H54 (cell line): ENCODE measurements at regions not wholly inside any gene's neighbourhood (a gene's known extent, or its start where the extent isn't known, plus 50 kb on each side); places are given as distances from the start of the nearest gene placed in this dataset.

Experiments used
- DNase-seq: peaks from one replicate; pipeline ENCODE4 v3.0.0; 2011; ENCODE audit warnings: low spot score, mixed read lengths; ENCODE audit not compliant: insufficient read length
- FAIRE-seq: peaks from 3 replicates; lab custom pipeline; 2011; peaks lifted over from hg19 to GRCh38; lab: Jason Lieb, UNC
- POLR2A ChIP-seq: IDR thresholded peaks from 2 replicates; pipeline ENCODE4 v1.6.1; 2011; ENCODE audit warnings: low read depth, mild to moderate bottlenecking, low read length

GRCh38 chr13:34322743-34323074 is 504.8 kb downstream of the RFC3 start:
- TF ChIP-seq POLR2A, result no peak
- FAIRE-seq (no peak), DNase-seq (no peak)

DNA sequence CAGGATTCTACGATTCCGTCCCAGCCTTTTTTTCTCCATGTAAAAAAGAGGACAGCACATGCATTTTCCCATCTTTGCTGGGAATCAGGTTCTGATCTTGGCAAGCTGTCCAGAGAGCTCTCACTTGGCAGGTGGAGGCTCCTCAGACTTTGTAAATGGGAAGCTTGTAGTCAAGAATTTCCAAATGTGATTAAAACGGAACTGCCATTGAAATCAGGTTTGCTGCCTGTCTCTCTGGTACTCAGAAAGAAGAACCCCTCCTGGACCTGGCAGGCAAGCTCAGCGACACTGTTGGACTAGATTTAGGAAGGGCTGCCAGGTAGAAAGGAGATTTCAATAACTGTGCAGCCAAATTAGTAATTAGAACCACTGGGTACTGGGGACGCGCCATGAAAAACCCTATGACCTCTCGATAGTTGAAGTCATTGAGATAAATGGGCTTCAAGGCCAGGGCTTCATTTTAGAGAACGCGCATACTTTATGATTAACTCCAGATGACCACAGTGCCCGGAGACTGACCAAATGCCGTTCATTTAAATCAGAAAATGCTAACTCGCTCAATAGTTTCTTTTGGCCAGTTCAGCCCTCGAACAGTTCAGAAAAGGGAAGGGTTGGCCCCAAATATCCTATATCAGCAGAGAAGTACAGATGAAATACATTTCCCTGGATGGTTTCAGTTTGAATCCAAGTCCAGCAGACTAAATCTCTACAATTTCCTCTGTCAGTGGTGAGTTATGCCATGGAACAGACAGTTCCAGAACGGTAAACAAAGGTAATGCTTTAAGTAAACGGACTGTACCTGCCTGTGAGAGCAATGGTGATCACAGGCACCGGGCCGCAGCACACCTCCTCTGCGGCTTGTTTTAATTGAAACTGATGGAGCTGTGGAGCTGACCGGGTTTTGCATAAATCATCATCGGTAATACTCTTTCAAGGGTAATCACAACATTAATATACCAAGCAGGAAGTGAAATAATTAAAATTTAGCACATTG is 517.4 kb downstream of the RFC3 start:
- DNase-seq (no peak), FAIRE-seq (no peak)
- no peak for TF ChIP-seq POLR2A

GRCh38 chr13:34338102-34338501 is 520.2 kb downstream of the RFC3 start:
- TF ChIP-seq POLR2A, result no peak
- FAIRE-seq (no peak), DNase-seq (no peak)

DNA sequence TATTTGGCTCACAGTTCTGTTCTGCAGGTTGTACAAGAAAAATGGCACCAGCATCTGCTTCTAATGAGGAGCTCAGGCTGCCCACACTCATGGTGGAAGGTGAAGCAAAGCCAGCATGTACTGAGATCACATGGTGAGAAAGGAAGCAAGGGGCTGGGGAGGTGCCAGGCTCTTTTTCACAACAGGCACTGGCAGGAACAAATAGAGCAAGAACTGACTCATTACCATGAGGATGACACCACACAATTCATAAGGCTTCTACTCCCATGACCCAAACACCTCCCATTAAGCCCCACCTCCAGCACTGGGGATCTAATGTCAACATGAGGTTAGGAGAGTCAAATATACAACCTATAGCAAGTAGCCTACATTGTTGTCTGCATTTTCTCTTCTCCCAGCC is 522.6 kb downstream of the RFC3 start:
- FAIRE-seq (no peak), DNase-seq (no peak)
- no peak for TF ChIP-seq POLR2A

DNA sequence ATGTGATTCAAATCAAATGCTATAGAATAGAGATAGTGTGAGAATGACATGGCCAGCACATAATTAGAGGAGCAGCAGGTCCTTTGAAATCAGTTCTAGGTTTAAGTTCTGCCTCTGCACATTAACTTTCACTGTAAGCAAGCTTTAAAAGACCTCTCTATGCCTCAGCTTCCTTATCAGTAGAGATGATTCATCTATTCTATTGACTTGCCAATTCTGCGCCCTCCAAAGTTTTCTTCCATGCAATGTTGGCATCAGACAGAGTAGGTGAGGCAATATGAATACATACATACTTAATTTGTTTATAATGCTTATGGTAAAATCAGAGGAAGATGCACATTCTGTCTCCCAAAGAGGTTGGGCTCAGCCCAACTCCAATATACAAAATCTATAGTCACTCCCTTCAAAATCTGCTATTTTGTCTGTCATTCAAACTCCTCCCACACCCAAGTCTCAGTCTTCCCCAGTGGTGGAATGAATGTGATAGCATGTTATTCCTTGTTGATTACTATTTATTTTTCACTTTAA is 525.5 kb downstream of the RFC3 start:
- DNase-seq (no peak), FAIRE-seq (no peak)
- no peak for TF ChIP-seq POLR2A

DNA sequence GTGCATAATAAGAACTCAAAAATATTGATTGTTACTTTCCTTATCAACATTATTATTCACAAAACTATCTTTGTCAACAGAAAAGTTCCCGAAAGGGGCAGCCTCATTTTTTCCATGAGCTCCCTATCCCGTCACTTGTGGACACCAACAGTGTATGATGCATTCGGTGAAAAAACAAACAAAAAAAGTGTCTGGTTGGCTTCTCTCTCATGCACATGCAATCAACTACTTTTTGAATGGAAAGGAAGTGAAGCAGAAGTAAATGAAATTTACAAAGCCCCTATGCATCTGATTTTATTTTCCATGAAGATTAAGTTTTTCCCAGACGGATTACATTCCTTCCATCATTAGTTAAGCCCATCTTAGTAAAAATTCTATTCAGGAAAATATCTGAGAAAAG is 526.9 kb downstream of the RFC3 start:
- FAIRE-seq, result no peak
- no peak for TF ChIP-seq POLR2A

DNA sequence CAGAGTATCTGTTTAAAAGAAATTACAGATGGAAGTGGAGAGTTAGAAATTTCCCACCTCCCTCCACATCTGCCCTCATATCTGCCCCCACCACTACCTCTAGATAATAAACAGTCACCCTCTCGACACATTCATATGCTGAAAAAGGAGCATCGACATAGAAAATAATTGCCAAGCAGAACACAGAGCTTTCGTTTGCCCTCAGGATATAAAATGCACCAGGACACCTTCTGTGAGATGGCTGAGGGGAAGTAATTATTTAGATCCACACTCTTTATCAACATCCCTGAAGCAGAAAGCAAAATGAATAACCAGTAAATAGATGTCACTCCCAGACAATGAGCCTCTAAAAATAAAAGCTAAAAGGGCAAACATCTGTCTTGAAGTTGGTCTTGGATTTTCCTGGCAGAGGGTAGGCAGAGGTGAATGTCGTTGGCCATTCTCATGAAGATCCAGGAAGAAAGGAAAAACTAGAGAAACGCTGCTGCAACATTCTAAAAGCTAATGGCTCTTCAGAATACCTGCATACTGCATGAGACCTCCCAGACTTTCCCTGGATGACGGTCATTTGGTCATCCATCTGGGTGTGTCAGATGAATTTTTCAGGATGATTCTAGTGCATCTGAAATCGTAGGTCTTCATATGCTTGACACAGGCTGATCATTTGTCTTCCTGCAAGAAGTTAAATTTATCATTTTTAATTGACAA is 527.5 kb downstream of the RFC3 start:
- FAIRE-seq, result no peak
- no peak for TF ChIP-seq POLR2A
- no peak for DNase-seq

More for the DNA sequence above, 526.9 kb downstream of the RFC3 start:
- no peak for DNase-seq

GRCh38 chr13:34346626-34347025 is 528.7 kb downstream of the RFC3 start:
- DNase-seq (no peak), FAIRE-seq (no peak)
- no peak for TF ChIP-seq POLR2A

- FAIRE-seq, result no peak
- TF ChIP-seq POLR2A, result no peak
- no peak for DNase-seq
Observed at GRCh38 chr13:34347784-34348573, 530.0 kb downstream of the RFC3 start.

GRCh38 chr13:34349091-34349722 is 531.3 kb downstream of the RFC3 start:
- no peak for TF ChIP-seq POLR2A
- DNase-seq (peak; percentile 12), FAIRE-seq (no peak)

DNA sequence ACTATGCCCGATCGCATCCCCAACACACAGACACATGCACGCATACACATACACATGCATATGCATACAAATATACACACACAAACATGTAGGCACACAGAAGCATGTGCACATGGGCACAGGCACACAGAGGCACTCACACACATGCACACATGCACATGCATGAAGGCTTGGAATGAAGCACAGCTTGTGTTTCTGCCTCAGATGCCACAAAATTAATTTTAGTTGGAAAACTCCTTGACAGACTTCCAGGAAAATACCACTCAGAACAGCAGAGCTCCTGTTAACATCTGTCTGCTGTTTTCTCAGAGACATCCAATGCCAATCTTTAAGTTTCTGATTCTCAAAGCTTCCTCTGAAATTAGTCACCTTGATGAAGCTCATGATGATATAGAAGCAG is 532.7 kb downstream of the RFC3 start:
- DNase-seq, result no peak
- TF ChIP-seq POLR2A, result no peak
- no peak for FAIRE-seq

GRCh38 chr13:34351134-34351533 is 533.2 kb downstream of the RFC3 start:
- TF ChIP-seq POLR2A, result no peak
- DNase-seq (no peak), FAIRE-seq (no peak)

DNA sequence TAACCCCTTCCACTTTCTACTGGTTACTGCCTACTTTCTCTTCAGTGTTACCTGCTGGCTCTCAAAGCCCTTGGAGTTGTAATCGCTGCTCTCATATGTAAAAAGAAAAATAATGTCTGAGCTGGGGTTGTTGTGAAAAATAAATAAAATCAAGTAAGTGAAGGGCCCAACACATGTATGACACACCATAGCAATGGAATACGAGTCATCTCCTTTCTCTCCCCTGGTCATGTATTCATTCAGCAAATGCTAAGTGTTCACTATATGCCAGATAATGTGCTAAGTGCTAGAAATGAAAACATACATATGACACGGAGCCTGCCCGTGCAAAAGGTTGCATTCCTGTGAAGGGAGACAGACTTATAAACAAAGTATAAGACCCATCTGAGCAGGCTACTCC is 535.0 kb downstream of the RFC3 start:
- no peak for FAIRE-seq
- TF ChIP-seq POLR2A, result no peak

More for the DNA sequence above, 535.0 kb downstream of the RFC3 start:
- DNase-seq, result no peak
